GM18951 (cell line): ENCODE measurements at regions not wholly inside any gene's neighbourhood (a gene's known extent, or its start where the extent isn't known, plus 50 kb on each side); places are given as distances from the start of the nearest gene placed in this dataset.
"Not testable (repeated sequence)": the region's sequence is repeated elsewhere in the genome, so short reads cannot be mapped to it uniquely, and the experiment has no call there.

ENCODE experiments used
- POLR2A ChIP-seq: IDR thresholded peaks from 4 replicates; pipeline ENCODE4 v1.6.1; 2011; ENCODE audit warnings: mild to moderate bottlenecking; ENCODE audit not compliant: insufficient read length, insufficient read depth; ENCODE audit errors: extremely low read depth
- in situ Hi-C: fragments of 300-500 bp; cut with MboI; formaldehyde crosslinking; loops from one replicate; pipeline ENCODE4 v1.12.0; 2022; ENCODE audit warnings: low sequenced_read_pairs, mixed read lengths, inconsistent platforms; ENCODE audit not compliant: unreplicated experiment

DNA sequence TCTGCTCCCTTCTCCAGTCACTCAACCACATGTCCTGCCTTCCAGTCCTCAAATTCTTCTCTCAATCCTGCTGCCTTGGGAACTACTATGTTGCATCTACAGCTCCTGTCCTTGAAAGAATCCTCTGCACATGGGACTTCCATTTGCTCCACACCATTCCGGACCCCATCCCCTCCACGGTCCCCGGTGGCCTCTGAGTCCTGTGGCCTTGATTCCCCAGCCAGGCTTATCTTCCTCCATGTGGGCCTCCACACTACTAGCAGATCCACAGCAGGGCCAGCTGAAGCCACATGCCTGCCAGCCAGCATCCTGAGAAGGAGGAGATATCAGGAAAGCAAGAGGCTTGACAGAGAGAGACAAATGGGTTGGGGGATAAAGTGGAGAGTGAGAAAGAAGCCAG, 1323.8 kb downstream of the UQCRFS1 start:
- no peak for TF ChIP-seq POLR2A
- in situ Hi-C loops = no loop called here

DNA sequence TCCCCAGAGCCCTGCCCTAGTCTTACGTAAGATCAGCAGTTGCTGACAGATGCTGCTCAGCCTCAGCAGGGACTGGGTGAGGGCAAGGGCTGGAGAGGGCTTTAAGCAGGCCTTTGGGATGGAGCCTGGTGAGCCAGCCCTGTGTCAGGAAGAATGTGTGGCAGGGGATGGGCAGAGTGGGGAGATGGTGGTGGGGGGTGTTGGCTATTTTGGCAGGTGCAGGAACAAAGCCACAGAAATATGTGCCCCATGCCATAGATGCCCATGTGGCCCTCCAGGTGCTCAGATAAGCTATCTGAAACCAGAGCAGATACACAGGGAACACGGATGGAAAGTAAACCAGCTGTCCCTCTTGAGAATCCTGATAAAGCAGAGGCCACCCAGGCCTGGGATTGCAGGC, 1325.0 kb downstream of the UQCRFS1 start:
- in situ Hi-C loops = no loop called here
- TF ChIP-seq POLR2A = no peak

DNA sequence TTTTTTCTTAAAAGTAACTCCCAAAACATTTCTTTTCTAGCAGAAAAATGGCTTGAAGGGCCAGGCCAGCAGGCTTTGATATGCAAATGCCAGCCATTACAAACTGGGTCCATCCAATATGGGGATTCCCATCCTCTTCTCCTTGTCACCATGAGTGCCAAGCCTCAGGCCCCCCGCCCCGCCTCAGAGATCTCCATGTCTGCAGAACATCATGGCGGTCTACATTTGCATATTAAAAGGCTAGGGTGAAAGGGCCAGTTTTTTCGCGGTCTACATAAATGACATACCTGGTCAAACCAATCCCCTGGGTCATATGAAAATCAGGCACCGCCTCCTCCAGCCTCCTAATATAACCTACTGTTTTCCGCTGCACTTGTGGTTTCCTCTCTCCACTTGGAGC, 1327.6 kb downstream of the UQCRFS1 start:
- in situ Hi-C loops = no loop called here

DNA sequence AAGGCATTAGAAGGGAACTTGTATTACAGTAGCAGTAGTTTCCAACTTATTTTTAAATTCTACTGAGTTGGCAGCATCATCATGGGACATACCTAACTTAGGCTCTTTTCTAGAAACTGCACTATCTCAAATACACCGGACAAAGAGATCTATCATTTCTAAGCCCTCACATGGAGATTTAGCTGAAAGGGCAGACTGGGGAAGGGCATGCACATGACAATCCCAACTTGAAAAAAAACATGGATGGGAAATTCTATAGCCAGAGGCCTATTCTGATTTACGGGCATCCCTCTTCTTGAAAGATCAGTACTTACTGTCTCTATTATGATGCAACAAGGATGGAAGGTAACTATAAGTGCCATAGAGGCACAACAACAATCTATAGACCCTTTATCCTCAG, 1328.6 kb downstream of the UQCRFS1 start:
- in situ Hi-C loops = no loop called here
- TF ChIP-seq POLR2A = no peak

More for the DNA sequence above, 1327.6 kb downstream of the UQCRFS1 start:
- TF ChIP-seq POLR2A = no peak

DNA sequence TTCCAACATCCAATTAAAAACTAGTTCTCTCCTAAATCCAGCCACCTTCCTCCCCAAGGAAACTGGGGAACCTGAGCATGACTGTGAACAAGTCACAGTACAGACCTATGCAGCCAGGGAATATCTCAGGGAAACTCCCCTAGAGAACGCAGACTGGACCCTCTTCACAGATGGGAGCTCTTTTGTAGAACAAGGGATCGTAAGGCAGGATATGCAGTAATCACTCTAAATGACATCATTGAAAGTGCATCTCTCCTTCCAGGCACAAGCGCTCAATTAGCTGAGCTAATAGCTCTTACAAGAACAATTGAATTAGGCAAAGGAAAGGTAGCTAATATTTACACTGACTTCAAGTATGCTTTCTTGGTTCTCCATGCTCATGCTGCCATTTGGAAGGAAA, 1331.7 kb downstream of the UQCRFS1 start:
- in situ Hi-C loops = no loop called here
- no peak for TF ChIP-seq POLR2A

DNA sequence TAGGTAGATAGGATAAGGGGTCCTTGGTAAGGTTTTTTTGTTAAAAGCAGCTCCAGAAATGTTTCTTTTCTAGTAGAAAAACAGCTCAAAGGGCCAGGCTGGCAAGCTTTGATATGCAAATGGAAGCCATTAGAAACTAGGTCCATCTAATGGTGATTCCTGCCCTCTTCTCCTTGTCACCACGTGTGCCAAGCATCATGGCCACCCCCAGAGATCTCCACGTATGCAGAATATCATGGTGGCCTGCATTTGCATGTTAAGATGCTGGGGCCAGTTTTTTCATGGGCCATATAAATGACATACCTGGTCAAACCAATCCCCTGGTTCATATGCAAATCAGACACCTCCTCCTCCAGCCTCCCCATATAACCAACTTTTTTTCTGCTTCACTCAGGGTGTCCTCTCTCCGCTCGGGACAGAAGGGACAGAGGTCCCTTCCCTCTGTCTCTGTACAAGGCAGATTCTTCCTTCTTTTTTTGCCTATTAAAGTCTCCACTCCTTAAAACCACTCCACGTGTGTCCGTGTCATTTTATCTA, 1335.9 kb downstream of the UQCRFS1 start:
- in situ Hi-C loops = no loop called here
- TF ChIP-seq POLR2A = no peak

DNA sequence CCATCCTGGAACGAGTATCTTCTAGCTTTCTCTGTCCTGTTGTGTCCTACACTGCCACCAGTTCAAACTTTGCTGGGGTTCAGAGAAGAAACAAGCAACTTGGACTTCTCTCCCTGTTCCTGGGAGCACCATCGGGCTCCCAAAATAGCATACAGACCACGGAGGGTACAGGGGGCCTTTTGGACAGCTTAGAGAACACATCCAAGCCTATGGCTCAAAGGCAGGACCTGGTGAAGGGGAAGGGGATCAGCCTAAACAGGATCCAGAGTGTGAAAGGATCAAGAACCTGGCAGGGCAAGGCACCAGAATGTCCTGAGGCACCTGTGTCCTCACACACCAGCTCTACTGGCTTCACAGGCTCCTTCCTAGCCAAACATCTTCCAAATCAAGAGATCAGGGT, 1336.5 kb downstream of the UQCRFS1 start:
- in situ Hi-C loops = no loop called here
- TF ChIP-seq POLR2A = no peak

DNA sequence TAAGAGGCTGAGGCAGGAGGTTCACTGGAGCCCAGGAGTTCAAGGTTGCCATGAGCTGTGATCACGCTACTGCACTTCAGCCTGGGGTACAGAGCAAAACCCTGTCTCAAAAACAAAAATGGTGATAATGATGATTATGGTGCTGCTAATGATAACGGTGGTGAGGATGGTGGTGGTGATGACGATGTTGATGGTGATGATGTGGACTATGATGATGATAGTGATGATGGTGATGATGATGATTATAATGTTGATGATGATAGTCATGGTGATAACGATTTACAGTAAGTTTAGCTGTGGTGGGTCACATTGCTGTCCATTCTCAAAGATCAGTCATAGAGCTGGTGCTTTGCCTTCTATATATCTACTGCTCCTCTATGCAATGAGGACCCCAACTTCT, 1340.6 kb downstream of the UQCRFS1 start:
- TF ChIP-seq POLR2A = no peak
- in situ Hi-C loops = no loop called here

DNA sequence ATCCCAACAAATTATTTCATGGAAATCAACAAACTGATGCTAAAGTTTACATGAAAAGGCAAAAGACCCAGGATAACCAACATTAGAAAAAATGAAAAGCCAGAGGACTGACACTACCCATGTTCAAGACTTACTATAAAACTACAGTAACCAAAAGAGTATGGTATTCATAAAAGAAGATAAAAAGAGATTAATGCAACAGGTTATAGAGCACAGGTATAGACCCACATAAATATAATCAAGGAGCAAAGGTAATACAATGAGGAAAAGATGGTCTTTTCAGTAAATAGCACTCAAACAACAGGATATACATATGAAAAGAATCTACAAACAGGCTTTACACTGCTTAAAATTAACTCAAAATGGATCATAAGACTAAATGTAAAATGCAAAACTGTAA, 1342.7 kb downstream of the UQCRFS1 start:
- in situ Hi-C loops = no loop called here
- TF ChIP-seq POLR2A = no peak

DNA sequence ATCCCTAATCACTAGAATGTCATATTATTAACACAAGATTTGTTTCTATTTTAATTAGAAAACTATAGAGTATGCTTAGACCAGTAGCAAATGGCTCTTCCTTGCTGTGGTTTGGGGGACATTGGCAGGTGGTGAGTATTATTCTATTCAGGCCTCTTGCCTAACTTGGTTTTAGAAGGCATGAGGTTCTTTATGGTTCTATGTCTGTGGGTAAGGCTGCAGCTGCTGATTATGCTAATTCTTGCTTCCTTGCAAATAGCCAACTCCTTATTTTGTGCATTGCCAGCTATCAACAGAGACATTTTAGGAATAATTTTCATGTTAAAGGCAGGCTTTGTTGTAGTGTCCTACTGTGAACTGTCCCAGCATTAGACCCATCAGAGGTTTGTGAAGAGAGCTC, 1344.9 kb downstream of the UQCRFS1 start:
- no peak for TF ChIP-seq POLR2A
- in situ Hi-C loops = no loop called here

DNA sequence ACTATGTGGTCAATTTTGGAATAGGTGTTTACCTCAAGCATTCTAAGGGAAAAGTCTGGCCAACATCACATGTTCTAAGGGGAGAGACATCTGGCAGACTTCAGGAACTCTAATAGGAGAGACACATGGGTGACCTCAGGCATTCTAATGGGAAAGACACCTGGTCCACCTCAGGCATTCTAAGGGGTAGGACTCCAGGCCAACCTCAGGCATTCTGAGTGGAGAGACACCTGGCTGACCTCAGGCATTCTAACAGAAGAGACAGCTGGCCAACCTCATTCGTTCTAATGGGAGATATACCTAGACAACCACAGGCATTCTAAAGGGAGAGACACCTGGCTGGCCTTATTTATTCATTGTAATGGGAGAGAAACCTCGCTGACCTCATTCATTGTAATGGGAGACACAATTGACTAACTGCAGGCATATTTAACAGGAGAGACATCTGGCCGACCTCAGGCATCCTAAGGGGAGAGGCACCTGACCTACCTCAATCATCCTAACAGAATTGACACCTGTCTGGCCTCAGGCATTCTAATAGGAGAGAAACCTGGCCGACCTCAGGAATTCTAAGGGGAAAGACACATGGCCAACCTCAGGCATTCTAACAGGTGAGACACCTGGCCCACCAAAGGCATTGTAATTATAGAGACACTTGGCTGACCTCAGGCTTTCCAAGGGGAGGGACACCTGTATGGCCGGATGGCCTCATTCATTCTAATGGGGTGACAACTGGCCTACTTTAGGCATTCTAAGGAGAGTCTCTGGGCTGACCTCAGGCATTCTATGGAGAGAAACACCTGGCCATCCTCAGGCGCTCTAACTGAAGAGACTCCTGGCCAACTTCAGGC, 1346.8 kb downstream of the UQCRFS1 start:
- no peak for TF ChIP-seq POLR2A
- in situ Hi-C loops = no loop called here

DNA sequence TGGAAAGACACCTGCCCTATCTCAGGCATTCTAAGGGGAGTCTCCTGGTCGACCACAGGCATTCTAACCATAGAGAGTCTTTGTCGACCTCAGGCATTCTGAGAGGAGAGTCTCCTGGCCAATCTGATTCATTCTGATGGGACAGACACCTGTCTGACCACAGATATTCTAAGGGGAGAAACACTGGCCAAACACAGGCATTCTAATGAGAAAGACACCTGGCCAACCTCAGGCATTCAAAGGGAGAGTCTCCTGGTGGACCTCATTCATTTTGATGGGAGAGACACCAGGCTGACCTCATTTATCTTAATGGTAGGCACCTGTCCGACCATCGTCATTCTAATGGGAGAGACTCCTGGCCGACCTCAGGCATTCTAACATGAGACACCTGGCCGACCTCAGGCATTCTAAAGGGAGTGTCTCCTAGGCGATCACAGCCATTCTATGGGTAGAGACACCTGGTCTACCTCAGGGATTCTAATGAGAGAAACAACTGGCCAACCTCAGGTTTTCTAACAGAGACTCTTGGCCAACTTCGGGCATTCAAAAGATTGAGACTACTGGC, 1351.5 kb downstream of the UQCRFS1 start:
- in situ Hi-C loops = no loop called here
- TF ChIP-seq POLR2A = no peak

DNA sequence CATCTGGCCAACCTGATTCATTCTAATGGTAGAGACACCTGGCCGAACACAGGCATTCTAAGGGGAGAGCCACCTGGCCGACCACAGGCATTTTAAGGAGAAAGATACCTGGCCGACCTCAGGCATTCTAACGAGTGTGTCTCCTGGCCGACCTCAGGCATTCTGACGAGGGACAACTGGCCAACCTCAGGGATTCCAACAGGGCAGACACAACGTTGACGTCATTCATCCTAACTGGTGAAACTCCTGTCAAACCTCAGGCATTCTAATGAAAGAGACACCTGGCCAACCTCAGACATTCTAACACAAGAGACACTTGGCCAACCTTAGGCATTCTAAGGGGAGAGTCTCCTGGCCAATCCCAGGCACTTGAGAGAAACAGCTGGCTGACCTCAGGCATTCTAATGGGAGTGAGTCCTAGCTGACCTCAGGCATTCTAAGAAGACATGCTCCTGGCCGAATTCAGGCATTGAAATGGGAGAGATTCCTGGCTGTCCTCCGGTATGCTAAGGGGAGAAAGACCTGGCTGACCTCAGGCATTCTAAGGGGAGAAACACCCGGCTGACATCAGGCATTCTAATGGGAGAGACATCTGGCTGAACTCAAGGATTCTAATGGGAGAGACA, 1352.5 kb downstream of the UQCRFS1 start:
- no peak for TF ChIP-seq POLR2A
- in situ Hi-C loops = no loop called here

DNA sequence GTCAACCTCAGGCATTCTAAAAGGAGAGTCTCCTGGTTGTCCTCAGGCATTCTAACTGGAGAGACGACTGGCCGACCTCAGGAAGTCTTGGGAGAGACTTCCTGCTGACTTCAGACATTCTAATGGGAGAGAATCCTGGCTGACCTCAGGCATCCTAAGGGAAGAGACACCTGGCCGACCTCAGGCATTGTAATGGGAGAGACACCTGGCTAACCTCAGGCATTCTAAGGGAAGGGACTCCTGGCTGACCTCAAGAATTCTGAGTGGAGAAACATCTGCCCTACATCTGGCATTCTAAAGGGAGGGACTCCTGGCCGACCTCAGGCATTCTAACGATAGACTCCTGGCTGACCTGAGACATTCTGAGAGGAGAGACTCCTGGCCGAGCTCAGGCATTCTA, 1353.3 kb downstream of the UQCRFS1 start:
- in situ Hi-C loops = no loop called here
- TF ChIP-seq POLR2A = no peak

DNA sequence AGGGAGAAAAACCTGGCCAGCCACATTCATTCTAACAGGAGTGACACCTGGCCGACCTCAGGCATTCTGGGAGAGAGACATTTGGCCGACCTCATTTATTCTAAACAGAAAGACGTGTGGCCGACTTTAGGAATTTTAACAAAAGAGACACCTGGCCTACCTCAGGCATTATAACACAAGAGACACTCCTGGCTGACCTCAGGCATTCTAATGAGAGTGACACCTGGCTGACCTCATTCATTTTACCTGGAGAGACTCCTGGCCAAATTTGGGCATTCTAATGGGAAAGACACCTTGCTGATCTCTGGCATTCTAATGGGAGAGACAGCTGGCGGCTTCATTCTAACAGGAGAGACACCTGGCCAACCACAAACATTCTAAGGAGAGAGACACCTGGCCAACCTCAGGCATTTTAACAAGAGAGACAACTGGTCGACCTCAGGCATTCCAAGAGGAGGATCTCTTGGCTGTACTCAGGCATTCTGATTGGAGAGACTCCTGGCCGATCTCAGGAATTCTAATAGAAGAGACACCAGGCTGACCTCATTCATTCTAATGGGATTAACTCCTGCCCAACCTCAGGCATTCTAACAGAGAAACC, 1353.9 kb downstream of the UQCRFS1 start:
- in situ Hi-C loops = no loop called here
- no peak for TF ChIP-seq POLR2A

DNA sequence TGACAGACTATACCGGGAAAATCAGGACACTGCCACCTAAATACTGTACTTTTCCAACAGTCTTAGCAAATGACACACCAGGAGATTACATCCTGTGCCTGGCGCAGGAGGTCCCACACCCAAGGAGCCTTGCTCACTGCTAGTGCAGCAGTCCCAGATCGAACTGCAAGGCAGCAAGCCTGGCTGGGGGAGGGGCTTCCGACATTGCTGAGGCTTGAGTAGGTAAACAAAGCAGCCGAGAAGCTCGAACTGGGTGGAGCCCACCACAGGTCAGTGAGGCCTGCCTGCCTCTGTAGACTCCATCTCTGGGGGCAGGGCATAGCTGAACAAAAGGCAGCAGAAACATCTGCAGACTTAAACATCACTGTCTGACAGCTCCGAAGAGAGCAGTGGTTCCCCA, 1360.0 kb downstream of the UQCRFS1 start:
- in situ Hi-C loops = not testable (repeated sequence)
